ENCODE measurements at regions not wholly inside any gene's neighbourhood (a gene's known extent, or its start where the extent isn't known, plus 50 kb on each side); places are given as distances from the start of the nearest gene placed in this dataset.

DNA sequence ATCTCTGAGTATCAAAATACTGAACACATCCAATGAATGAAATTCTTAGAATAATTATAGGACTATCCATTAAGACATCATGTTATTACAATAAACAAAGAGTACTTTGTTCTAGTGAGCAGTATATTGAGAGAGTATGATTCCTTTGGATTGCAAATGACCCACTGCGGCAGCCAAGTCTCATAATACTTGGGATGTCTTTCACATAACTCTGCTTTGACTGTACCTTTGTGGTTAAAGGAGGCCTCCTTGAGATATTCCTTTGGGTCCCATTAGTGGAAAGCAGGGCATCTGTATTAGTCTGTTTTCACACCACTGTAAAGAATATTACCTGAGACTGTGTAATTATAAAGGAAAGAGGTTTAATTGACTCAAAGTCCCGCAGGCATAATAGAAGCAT is 593.8 kb downstream of the TRHDE start:
- TF ChIP-seq, protein P1, sequence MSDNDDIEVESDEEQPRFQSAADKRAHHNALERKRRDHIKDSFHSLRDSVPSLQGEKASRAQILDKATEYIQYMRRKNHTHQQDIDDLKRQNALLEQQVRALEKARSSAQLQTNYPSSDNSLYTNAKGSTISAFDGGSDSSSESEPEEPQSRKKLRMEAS (IDR thresholded peaks at IDR 0.05; ENCODE audit: low read depth, low read length), result no peak
- TF ChIP-seq MYC (IDR thresholded peaks at IDR 0.05; ENCODE audit: low read depth, low read length), result no peak
- TF ChIP-seq, protein P2, sequence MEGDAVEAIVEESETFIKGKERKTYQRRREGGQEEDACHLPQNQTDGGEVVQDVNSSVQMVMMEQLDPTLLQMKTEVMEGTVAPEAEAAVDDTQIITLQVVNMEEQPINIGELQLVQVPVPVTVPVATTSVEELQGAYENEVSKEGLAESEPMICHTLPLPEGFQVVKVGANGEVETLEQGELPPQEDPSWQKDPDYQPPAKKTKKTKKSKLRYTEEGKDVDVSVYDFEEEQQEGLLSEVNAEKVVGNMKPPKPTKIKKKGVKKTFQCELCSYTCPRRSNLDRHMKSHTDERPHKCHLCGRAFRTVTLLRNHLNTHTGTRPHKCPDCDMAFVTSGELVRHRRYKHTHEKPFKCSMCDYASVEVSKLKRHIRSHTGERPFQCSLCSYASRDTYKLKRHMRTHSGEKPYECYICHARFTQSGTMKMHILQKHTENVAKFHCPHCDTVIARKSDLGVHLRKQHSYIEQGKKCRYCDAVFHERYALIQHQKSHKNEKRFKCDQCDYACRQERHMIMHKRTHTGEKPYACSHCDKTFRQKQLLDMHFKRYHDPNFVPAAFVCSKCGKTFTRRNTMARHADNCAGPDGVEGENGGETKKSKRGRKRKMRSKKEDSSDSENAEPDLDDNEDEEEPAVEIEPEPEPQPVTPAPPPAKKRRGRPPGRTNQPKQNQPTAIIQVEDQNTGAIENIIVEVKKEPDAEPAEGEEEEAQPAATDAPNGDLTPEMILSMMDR (IDR thresholded peaks at IDR 0.05; ENCODE audit: low read depth, low read length), result no peak
- no peak for TF ChIP-seq POLR2A (IDR thresholded peaks at IDR 0.05; ENCODE audit: extremely low read depth, insufficient read length)
- no peak for DNase-seq (ENCODE audit: low read depth)
- H3K4me3 ChIP-seq (ENCODE audit: low read depth, low read length), result no peak overlapping the region

DNA sequence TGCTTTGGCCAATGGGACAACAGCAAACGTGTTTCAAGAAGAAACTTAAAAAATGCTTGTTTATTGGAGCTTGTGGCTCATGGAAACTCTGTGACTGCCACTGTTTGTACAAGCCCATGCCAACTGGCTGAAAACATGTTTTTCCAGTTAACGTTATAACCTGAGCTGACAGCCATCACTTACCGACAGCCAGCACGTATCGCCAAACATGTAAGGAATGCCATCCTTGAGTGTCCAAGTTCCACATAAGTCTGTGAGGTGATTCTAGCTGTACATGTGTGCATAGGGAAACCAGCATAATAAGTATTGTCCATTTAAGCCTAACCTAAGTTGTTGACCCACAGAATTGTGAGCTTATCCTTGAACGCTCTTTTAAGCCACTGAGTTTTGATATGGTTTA is 596.9 kb downstream of the TRHDE start:
- DNase-seq (ENCODE audit: low read depth), result no peak
- no peak for TF ChIP-seq MYC (IDR thresholded peaks at IDR 0.05; ENCODE audit: low read depth, low read length)
- TF ChIP-seq, protein P1 (IDR thresholded peaks at IDR 0.05; ENCODE audit: low read depth, low read length), result no peak
- TF ChIP-seq POLR2A (IDR thresholded peaks at IDR 0.05; ENCODE audit: extremely low read depth, insufficient read length), result no peak
- TF ChIP-seq, protein P2 (IDR thresholded peaks at IDR 0.05; ENCODE audit: low read depth, low read length), result no peak
- H3K4me3 ChIP-seq (ENCODE audit: low read depth, low read length), result no peak overlapping the region

- no peak for DNase-seq (ENCODE audit: low read depth)
- TF ChIP-seq MYC (IDR thresholded peaks at IDR 0.05; ENCODE audit: low read depth, low read length), result no peak
- TF ChIP-seq, protein P2 (IDR thresholded peaks at IDR 0.05; ENCODE audit: low read depth, low read length), result no peak
- TF ChIP-seq POLR2A (IDR thresholded peaks at IDR 0.05; ENCODE audit: extremely low read depth, insufficient read length), result no peak
- TF ChIP-seq, protein P1 (IDR thresholded peaks at IDR 0.05; ENCODE audit: low read depth, low read length), result no peak
- no peak overlapping the region for H3K4me3 ChIP-seq (ENCODE audit: low read depth, low read length)
Measured at GRCh38 chr12:72872238-72872887, 600.2 kb downstream of the TRHDE start.

DNA sequence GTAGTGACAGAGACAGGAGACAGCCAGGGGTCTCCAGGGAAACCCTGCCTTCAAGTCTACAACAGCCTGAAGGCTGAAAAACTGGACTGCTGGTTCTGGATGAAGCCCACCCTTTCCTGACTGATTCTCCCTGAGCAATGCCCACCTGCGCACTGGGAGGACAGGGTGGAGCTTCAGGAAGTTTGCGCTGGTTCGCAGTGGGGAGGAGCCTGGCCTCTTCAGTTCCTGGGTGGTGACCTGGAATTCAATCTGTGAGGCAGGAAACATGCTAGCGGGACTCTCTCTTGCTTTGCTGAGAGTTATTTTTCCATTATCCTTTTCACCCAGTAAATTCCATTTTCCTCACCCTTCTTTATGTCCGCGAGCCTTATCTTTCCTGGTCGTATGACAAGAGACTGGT is 600.8 kb downstream of the TRHDE start:
- no peak for DNase-seq (ENCODE audit: low read depth)
- no peak overlapping the region for H3K4me3 ChIP-seq (ENCODE audit: low read depth, low read length)
- TF ChIP-seq, protein P1 (IDR thresholded peaks at IDR 0.05; ENCODE audit: low read depth, low read length), result no peak
- TF ChIP-seq POLR2A (IDR thresholded peaks at IDR 0.05; ENCODE audit: extremely low read depth, insufficient read length) (no peak), MYC (IDR thresholded peaks at IDR 0.05; ENCODE audit: low read depth, low read length) (no peak)
- TF ChIP-seq, protein P2 (IDR thresholded peaks at IDR 0.05; ENCODE audit: low read depth, low read length), result no peak

DNA sequence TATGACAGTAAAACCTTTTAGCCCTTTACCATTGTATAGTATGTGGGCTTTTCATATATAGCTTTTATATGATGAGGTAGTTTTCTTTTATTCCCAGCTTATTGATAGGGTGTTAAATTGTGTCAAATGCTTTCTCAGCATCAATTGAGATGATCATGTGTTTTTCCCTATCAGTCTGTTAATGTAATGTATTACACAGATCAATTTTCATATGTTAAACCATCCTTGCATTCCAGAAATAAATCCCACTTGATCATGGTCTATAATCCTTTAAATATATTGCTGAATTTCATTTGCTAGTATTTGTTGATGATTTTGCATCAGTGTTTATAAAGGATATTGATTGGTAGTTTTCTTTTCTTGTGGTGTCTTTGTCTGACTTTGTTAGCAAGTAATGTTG is 603.9 kb downstream of the TRHDE start:
- no peak for DNase-seq (ENCODE audit: low read depth)
- TF ChIP-seq MYC (IDR thresholded peaks at IDR 0.05; ENCODE audit: low read depth, low read length) (no peak), POLR2A (IDR thresholded peaks at IDR 0.05; ENCODE audit: extremely low read depth, insufficient read length) (no peak)
- TF ChIP-seq, protein P1 (IDR thresholded peaks at IDR 0.05; ENCODE audit: low read depth, low read length), result no peak
- TF ChIP-seq, protein P2 (IDR thresholded peaks at IDR 0.05; ENCODE audit: low read depth, low read length), result no peak
- no peak overlapping the region for H3K4me3 ChIP-seq (ENCODE audit: low read depth, low read length)
